ENCODE measurements at regions not wholly inside any gene's neighbourhood (a gene's known extent, or its start where the extent isn't known, plus 50 kb on each side); places are given as distances from the start of the nearest gene placed in this dataset.

DNA sequence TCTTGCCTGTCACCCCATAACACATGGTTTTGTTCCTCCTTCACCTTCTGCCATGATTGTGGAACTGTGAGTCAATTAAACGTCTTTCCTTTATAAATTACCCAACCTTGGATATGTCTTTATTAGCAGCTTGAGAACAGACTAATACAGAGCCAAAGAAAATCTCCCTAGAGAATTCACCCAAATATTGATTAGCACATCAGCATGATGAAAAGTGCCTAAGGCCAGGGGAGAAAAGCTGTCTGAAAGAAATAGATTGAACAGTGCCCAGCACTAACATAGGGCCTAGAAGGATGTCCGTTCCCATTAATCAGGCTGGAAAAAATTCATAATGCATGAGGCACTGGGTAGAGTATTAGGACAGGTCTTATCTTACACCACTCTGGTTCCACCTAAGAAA lies 111.9 kb upstream of the CALN1 start:
- no peak for DNase-seq (ENCODE audit: low read depth in 4 of 4, low spot score in 3 of 4)

DNA sequence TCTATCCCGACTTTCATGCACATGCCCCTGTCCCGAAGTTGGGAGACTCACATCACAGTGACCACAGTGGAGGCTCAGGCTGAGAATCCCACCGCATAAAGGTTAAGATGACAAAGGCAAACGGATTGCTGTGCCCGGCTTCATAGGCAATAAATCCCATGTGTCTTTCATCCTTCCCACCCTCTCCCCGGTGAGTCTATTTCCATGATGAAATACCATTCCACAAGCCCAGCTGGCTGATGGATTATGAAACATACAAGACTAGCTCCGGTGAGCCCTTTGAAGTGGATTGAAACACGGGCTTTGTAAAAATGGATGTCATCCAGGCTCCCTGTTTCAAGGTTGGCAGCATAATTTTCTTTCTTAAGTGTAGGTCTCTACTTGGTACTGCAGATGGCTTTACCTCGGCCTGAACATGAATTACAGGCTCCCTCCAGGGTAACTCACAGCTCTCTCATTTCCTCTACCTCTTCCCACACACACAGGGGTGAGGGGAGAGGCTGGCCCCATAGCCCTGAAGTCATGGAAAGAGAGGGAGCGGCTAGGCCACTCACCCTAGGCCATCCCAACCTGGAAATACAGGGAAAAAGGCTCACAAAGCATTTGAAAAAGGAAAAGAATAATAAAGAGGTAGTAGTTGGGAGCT lies 92.0 kb upstream of the CALN1 start:
- no peak for DNase-seq (ENCODE audit: low read depth in 4 of 4, low spot score in 3 of 4)

DNA sequence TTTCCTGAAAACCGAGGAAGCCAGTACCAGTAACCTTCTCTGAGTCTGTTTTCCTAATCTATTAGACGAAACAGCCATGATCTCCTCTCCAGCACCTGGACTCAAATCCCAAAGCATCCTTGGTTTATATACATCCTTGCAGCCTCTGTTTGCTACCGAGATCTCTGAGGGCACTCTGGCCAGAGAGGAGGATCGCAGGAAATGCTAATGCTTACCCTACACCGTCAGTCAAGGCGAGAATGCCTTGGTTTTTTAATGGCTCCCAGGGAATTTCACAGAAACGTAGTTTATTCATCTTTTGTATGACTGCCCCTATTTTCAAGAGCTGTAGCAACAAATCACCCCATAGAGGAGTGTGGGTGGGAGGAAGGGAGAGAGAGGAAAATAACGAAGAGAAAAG lies 91.5 kb upstream of the CALN1 start:
- DNase-seq (ENCODE audit: low read depth in 4 of 4, low spot score in 3 of 4) = no peak

DNA sequence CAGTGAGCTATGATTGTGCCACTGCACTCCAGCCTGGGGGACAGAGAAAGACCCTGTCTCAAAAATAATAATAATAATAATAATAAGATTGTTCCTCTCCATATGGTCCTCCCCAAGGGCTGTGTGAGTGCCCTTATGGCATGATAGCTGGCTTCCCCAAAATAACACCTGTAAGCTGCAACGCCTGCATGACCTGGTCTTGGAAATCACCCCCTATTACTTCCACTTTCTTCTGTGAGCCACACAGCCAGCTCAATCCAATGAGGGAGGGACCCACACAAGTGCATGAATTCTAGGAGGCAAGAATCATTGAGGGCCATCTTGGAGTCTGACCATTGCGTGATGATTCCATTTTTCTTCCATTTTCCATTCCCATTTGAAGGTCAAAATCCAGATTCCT lies 82.7 kb upstream of the CALN1 start:
- no peak for DNase-seq (ENCODE audit: low read depth in 4 of 4, low spot score in 3 of 4)

DNA sequence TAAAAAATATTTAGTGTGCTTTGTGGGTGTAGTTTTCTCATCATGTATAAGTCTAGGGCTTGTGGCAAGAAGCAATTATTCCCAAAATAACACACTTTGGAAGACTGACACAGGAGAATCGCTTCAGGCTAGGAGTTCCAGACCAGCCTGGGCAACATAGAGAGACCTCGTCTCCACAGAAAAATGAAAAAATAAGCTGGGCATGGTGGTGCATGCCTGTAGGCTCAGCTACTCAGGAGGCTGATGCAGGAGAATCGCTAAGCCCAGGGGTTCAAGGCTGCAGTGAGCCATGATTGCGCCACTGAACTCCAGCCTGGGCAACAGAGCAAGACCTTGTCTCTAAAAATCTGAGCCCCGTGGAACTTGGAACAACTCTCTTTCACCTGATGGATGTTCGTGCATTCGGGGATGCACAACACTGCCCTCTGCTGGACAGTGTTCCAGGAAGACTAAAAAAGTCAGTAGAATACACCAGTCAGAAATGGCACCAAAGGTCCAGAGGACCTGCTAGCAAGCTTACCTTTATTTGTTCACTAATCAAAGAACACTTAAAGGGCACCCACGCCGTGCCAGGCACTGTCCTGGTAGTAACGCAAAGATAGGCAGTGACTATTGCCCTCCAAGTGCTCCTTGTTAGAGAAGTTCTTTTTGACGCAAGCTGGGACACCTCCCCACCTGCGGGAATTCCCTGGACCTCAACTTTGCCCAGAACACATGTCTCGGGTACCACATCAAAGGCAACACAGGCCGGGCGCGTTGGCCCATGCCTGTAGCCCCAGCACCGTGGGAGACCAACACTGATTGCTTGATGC lies 81.9 kb upstream of the CALN1 start:
- peak; percentile 51 to 63 (median 54) for DNase-seq (ENCODE audit: low read depth in 4 of 4, low spot score in 3 of 4)

DNA sequence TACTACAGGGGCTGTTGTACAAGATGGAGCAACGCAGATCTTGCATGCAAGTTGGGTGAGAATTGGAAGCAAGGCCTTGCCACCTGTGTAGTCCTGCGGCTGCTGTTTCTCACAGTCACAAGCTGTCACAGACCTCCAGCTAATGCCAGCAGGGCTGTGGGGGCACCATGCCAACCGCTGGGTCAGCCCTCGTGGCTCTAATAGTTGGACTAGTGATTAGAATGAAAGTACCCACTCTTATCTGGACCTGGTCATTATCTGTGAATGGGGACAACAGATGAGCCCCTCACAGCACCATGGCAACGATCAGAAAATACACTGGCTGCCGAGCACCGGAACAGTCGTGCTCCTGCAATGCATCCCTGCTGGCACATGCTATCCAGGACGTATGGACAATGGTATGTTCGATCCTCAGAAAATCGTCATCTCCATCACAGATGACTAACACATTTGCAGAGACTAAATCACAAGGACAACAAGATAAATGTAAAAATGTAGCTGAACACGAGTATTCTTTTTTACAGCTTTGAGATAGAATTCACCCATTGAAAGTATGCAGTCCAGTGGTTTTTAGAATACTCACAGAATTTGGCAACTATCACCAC lies 80.4 kb upstream of the CALN1 start:
- no peak for DNase-seq (ENCODE audit: low read depth in 4 of 4, low spot score in 3 of 4)

DNA sequence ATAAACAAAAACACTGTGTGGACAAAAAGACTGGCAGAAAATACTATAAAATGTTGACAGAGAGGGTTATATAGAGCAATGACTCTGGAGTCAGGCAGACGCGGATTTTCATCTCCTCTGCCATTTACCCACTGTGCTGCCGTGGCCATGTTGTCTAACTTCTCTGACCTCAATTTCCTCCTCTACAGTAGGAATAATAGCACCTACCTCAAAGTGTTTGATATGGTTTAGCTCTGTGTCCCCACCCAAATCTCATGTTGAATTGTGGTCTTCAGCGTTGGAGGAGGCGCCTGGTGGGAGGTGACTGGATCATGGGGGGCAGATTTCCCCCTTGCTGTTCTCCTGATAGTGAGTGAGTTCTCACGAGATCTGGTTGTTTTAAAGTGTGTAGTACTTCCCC lies 78.2 kb upstream of the CALN1 start:
- DNase-seq (ENCODE audit: low read depth in 4 of 4, low spot score in 3 of 4) = no peak

DNA sequence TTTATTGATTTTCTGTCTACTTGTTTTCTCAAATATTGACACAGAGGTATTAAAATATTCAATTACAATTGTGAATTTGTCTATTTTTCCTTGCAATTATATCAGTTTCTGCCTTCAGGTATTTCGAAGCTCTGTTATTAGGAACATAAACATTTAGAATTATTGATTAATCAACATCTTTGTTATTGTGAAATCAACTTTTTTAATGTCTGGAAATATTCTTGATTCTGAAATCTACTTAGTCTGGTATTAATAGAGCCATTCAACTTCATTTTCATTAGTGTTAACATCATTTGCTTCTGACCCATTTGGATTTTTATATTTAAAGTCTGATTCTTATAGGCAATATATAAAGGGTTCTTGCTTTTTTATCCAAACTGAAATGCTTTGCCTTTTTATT lies 69.8 kb upstream of the CALN1 start:
- DNase-seq (ENCODE audit: low read depth in 4 of 4, low spot score in 3 of 4) = no peak

DNA sequence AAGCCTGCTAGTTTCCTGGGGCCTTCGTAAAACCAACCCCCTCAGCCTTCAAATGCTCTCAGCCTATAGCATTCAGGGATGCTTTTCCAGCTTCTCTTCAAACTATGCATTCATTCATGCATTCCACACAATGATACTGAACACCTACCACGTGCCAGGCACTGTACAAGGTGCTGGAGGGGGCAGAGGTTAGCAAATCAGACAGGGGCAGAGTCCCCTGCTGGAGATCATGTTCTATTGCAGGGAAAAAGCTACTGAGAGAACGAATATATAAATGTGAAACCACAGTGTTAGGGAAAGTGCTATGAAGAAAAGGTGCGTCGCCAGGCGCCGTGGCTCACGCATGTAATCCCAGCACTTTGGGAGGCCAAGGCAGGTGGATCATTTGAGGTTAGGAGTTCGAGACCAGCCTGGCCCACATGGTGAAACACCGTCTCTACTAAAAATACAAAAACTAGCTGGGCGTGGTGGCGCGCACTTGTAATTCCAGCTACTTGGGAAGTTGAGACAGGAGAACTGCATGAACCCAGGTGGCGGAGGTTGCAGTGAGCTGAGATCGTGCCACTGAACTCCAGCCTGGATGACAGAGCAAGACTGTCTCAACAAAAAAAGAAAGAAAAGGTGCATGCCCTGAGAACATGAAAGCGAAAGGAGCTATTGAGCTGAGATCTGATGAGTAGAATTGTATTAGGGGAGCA lies 64.6 kb upstream of the CALN1 start:
- DNase-seq (ENCODE audit: low read depth in 4 of 4, low spot score in 3 of 4) = no peak

DNA sequence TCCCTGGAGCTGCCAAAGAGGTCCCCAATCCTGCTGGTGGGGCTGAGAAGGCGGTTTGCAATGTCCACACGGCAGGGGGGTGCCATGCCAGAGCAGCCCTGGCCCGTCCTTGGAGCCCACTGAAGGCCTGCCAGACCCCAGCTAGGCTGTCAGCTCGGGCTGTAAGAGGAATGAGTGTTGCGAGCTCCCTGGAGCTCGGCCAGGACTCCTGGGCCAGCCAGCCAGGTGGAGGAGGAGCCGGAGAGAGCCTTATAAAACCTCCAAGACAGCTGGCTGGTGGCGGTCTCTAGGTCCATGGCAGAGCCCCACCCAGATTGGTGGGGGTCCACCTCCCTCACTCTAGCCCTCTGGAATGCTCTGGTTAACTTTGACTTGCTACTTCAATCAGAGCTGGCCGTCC lies 55.1 kb upstream of the CALN1 start:
- no peak for DNase-seq (ENCODE audit: low read depth in 4 of 4, low spot score in 3 of 4)

DNA sequence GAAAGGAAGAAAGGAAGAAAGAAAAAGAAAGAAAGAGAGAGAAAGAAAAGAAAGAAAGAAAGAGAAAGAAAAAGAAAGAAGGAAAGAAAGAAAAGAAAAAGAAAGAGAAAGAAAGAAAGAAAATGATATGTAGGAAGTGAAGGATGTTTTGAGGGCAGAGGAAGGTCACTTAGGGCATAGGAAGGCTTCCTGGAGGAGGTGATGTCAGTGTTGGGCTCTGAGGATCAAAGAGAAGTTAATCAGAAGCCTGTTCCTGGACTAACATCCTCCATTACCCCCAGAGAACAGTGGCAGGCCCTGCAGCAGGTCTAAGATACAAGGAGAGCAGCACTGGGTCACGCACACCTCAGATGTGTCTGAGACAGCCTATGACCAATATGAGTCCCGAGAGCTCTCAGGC lies 54.7 kb upstream of the CALN1 start:
- no peak for DNase-seq (ENCODE audit: low read depth in 4 of 4, low spot score in 3 of 4)

DNA sequence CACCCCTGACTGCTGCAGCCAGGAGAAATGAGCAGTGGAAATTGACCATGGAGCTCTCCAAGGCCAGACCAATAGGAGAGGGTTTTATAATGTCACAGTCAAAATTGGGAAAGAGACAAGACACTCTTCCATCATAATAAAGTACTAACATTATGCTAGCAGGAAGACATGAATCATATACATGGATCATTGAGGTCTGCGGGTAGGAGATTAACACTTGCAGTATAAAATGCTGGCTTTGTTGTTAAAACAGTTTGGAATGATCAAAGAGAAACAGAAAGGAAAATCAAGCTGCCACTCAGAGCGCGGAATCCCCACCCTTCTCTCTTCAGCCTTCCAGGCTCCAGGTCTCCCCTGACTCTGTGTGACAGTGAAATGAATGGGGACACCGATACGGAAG lies 53.4 kb upstream of the CALN1 start:
- DNase-seq (ENCODE audit: low read depth in 4 of 4, low spot score in 3 of 4) = no peak

DNA sequence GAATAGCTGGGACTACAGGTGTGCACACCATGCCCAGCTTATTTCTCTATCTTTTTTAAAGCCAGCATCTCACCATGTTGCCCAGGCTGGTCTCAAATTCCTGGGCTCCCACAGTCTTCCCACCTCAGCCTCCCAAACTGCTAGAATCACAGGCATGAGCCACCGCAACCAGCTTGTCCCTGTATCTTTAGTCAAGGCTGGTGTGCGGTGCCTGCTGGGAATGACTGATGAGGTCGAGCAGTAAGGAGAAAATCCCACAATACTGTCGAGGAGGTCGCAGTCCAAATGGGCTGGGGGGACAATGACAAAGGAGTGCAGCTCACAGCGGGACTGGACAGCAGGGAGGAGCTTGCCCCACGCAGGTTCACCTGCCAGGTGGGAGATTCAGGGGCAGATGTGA lies 50.2 kb upstream of the CALN1 start:
- no peak for DNase-seq (ENCODE audit: low read depth in 4 of 4, low spot score in 3 of 4)
